Tibial nerve (tissue), 3 donors: ENCODE measurements at regions not wholly inside any gene's neighbourhood (a gene's known extent, or its start where the extent isn't known, plus 50 kb on each side); places are given as distances from the start of the nearest gene placed in this dataset.

Source experiments
- EP300 ChIP-seq, 2 donors: sonication (generic); formaldehyde crosslinking; IDR thresholded peaks; one replicate each; pipeline ENCODE4 v1.6.1; 2017; ENCODE audit warnings: antibody characterized with exemption in 2 of 2, mild to moderate bottlenecking in 1 of 2
- POLR2A ChIP-seq, 2 donors: fragments of 450-650 bp; IDR thresholded peaks; one replicate each; pipeline ENCODE4 v1.6.1; 2017; ENCODE audit warnings: antibody characterized with exemption in 2 of 2, mild to moderate bottlenecking in 2 of 2, moderate library complexity in 2 of 2

- TF ChIP-seq EP300 (IDR thresholded peaks at IDR 0.05) (no peak), POLR2A (IDR thresholded peaks at IDR 0.05) (no peak)
Observed at GRCh38 chr11:23542189-23542588, 681.9 kb upstream of the CCDC179 start.
